ENCODE measurements at regions not wholly inside any gene's neighbourhood (a gene's known extent, or its start where the extent isn't known, plus 50 kb on each side); places are given as distances from the start of the nearest gene placed in this dataset.

- ATAC-seq (no peak), DNase-seq (no peak), FAIRE-seq (no peak)
- intact Hi-C loops (cut with DNase I): loop anchor here in 1 of 3 donors (10.0 kb wide), 1 partner anchor 306 kb away; the partner anchor contains the start of gene IER5L
- H3K4me3 ChIP-seq: no peak overlapping the region
- H3K27ac ChIP-seq: peak overlapping the region in 2 of 4 donors; percentile 42 to 100
- no peaks in the 10 kb centered on the region for H3K36me3 ChIP-seq
- TF ChIP-seq CTCF (IDR thresholded peaks at IDR 0.05): no peak
- no peaks in the 10 kb centered on the region for H3K9me3 ChIP-seq
- H3K27me3 ChIP-seq: no peaks in the 10 kb centered on the region
- WGBS, 2 donors: 91 to 93% methylated on average over 1 of the region's 1 CpG
- peaks cover 27 to 35% (median 30%) of the 10 kb centered on the region in 3 donors for H3K4me1 ChIP-seq
Measured at GRCh38 chr9:129480745-129481144, 140.2 kb downstream of the C9orf50 start.

GRCh38 chr9:129480227-129480626 is 140.7 kb downstream of the C9orf50 start:
- WGBS, 2 donors: 83 to 85% methylated on average over 12 of the region's 12 CpGs
- no peak for TF ChIP-seq CTCF (IDR thresholded peaks at IDR 0.05)
- H3K9me3 ChIP-seq: no peaks in the 10 kb centered on the region
- FAIRE-seq (no peak), DNase-seq (no peak), ATAC-seq (no peak)
- no peaks in the 10 kb centered on the region for H3K36me3 ChIP-seq
- no peak overlapping the region for H3K4me3 ChIP-seq
- intact Hi-C loops (cut with DNase I): loop anchor here in 1 of 3 donors (10.0 kb wide), 1 partner anchor 305 kb away; the partner anchor contains the start of gene IER5L
- peak overlapping the region in 1 of 4 donors; percentile 42 for H3K27ac ChIP-seq
- peaks cover 27 to 35% (median 30%) of the 10 kb centered on the region in 3 donors for H3K4me1 ChIP-seq
- H3K27me3 ChIP-seq: no peaks in the 10 kb centered on the region

GRCh38 chr9:129479631-129480011 is 141.3 kb downstream of the C9orf50 start:
- Histone ChIP-seq H3K9me3 (no peaks in the 10 kb centered on the region), H3K36me3 (no peaks in the 10 kb centered on the region), H3K27ac (no peak overlapping the region), H3K4me1 (peaks cover 27 to 32% (median 29%) of the 10 kb centered on the region in 3 donors), H3K27me3 (no peaks in the 10 kb centered on the region), H3K4me3 (no peak overlapping the region)
- ATAC-seq (no peak), FAIRE-seq (no peak), DNase-seq (no peak)
- intact Hi-C loops (cut with DNase I): loop anchor here in 1 of 3 donors (10.0 kb wide), 1 partner anchor 305 kb away; the partner anchor contains the start of gene IER5L
- WGBS, 2 donors: 73 to 78% methylated on average over 7 of the region's 7 CpGs
- TF ChIP-seq CTCF (IDR thresholded peaks at IDR 0.05): no peak

- WGBS, 2 donors: 47 to 55% methylated on average over 13 of the region's 13 CpGs
- intact Hi-C loops (cut with DNase I): no loop called here
- FAIRE-seq (no peak), ATAC-seq (no peak), DNase-seq (no peak)
- Histone ChIP-seq H3K27me3 (no peaks in the 10 kb centered on the region), H3K4me3 (no peak overlapping the region), H3K9me3 (no peaks in the 10 kb centered on the region), H3K36me3 (no peaks in the 10 kb centered on the region), H3K27ac (no peak overlapping the region), H3K4me1 (peaks cover 24 to 26% (median 24%) of the 10 kb centered on the region in 3 donors)
- TF ChIP-seq CTCF (IDR thresholded peaks at IDR 0.05): no peak
Measured at GRCh38 chr9:129478961-129479630, 141.8 kb downstream of the C9orf50 start.

GRCh38 chr9:129478461-129478860 is 142.4 kb downstream of the C9orf50 start:
- Histone ChIP-seq H3K27ac (no peak overlapping the region), H3K36me3 (no peaks in the 10 kb centered on the region), H3K4me1 (peaks cover 17 to 21% (median 18%) of the 10 kb centered on the region in 3 donors), H3K27me3 (no peaks in the 10 kb centered on the region), H3K9me3 (no peaks in the 10 kb centered on the region), H3K4me3 (no peak overlapping the region)
- intact Hi-C loops (cut with DNase I): no loop called here
- DNase-seq (no peak), FAIRE-seq (no peak), ATAC-seq (no peak)
- WGBS, 2 donors: 97 to 98% methylated on average over 3 of the region's 3 CpGs
- TF ChIP-seq CTCF (IDR thresholded peaks at IDR 0.05): no peak
